EL (cell line): ENCODE measurements at regions not wholly inside any gene's neighbourhood (a gene's known extent, or its start where the extent isn't known, plus 50 kb on each side); places are given as distances from the start of the nearest gene placed in this dataset.

Experiments
- DNase-seq: peaks from one replicate; pipeline ENCODE4 v3.0.0-alpha.2; 2016

- DNase-seq: no peak
These were observed 166.1 kb downstream of the LTN1 start for GRCh38 chr21:28826569-28826968.

GRCh38 chr21:28826021-28826420 lies 166.7 kb downstream of the LTN1 start:
- no peak for DNase-seq

GRCh38 chr21:28823429-28823828 lies 169.2 kb downstream of the LTN1 start:
- no peak for DNase-seq

- peak; percentile 74 for DNase-seq
These were observed 170.0 kb downstream of the LTN1 start for GRCh38 chr21:28822486-28823335.

- DNase-seq: no peak
These were observed 170.6 kb downstream of the LTN1 start for GRCh38 chr21:28822123-28822399.

- peak; percentile 53 for DNase-seq
These were observed 171.2 kb downstream of the LTN1 start for GRCh38 chr21:28821276-28822122.

GRCh38 chr21:28818663-28819278 lies 173.9 kb downstream of the LTN1 start:
- peak; percentile 37 for DNase-seq

GRCh38 chr21:28817871-28818270 lies 174.8 kb downstream of the LTN1 start:
- DNase-seq: no peak

- DNase-seq: no peak
These were observed 180.8 kb downstream of the LTN1 start for GRCh38 chr21:28811860-28812259.

- DNase-seq: no peak
These were observed 181.7 kb downstream of the LTN1 start for GRCh38 chr21:28810826-28811524.

- DNase-seq: peak; percentile 83
These were observed 186.8 kb downstream of the LTN1 start for GRCh38 chr21:28805885-28806284.

- no peak for DNase-seq
These were observed 188.5 kb downstream of the LTN1 start for GRCh38 chr21:28804089-28804670.

GRCh38 chr21:28801906-28802305 lies 190.8 kb downstream of the LTN1 start:
- no peak for DNase-seq

- DNase-seq: no peak
These were observed 192.8 kb downstream of the LTN1 start for GRCh38 chr21:28799926-28800325.

GRCh38 chr21:28798798-28799197 lies 193.9 kb downstream of the LTN1 start:
- DNase-seq: peak; percentile 23

GRCh38 chr21:28795251-28795650 lies 197.4 kb downstream of the LTN1 start:
- no peak for DNase-seq

- no peak for DNase-seq
These were observed 198.3 kb downstream of the LTN1 start for GRCh38 chr21:28794371-28794851.

GRCh38 chr21:28793043-28793442 lies 199.6 kb downstream of the LTN1 start:
- peak; percentile 45 for DNase-seq

- DNase-seq: no peak
These were observed 200.9 kb downstream of the LTN1 start for GRCh38 chr21:28791595-28792282.

- no peak for DNase-seq
These were observed 202.3 kb downstream of the LTN1 start for GRCh38 chr21:28790335-28790734.

- DNase-seq: no peak
These were observed 203.2 kb downstream of the LTN1 start for GRCh38 chr21:28789523-28789922.

GRCh38 chr21:28788030-28788429 lies 204.6 kb downstream of the LTN1 start:
- DNase-seq: no peak
